ENCODE measurements at regions not wholly inside any gene's neighbourhood (a gene's known extent, or its start where the extent isn't known, plus 50 kb on each side); places are given as distances from the start of the nearest gene placed in this dataset.

DNA sequence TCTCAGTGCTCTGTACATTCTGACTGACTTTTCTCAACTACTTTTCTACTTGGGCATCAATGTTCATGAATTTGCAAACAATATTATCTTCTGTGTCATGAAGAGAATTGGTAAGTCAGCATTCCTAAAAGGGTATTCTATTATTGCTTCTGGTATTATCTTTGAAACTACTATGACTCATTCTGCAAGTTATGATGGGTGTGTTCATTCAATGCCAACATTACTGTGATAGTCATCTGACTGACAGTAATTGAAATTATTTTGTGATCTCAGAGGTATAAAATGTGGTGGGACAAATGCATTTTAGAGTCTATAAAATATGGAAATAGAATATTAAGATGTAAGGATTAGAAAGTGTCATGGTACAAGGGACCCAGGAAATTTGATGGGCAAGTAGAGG lies 736.0 kb upstream of the CELF4 start:
- DNase-seq (no peak), ATAC-seq (no peak)
- Histone ChIP-seq H3K27ac (no peak overlapping the region), H3K4me1 (no peaks in the 10 kb centered on the region), H3K27me3 (ENCODE audit: low read depth) (no peaks in the 10 kb centered on the region), H3K9me3 (no peaks in the 10 kb centered on the region), H3K4me3 (no peak overlapping the region), H3K36me3 (no peaks in the 10 kb centered on the region)
- TF ChIP-seq, protein P1, sequence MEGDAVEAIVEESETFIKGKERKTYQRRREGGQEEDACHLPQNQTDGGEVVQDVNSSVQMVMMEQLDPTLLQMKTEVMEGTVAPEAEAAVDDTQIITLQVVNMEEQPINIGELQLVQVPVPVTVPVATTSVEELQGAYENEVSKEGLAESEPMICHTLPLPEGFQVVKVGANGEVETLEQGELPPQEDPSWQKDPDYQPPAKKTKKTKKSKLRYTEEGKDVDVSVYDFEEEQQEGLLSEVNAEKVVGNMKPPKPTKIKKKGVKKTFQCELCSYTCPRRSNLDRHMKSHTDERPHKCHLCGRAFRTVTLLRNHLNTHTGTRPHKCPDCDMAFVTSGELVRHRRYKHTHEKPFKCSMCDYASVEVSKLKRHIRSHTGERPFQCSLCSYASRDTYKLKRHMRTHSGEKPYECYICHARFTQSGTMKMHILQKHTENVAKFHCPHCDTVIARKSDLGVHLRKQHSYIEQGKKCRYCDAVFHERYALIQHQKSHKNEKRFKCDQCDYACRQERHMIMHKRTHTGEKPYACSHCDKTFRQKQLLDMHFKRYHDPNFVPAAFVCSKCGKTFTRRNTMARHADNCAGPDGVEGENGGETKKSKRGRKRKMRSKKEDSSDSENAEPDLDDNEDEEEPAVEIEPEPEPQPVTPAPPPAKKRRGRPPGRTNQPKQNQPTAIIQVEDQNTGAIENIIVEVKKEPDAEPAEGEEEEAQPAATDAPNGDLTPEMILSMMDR (IDR thresholded peaks at IDR 0.05): no peak
- intact Hi-C loops (cut with DNase I): no loop called here

DNA sequence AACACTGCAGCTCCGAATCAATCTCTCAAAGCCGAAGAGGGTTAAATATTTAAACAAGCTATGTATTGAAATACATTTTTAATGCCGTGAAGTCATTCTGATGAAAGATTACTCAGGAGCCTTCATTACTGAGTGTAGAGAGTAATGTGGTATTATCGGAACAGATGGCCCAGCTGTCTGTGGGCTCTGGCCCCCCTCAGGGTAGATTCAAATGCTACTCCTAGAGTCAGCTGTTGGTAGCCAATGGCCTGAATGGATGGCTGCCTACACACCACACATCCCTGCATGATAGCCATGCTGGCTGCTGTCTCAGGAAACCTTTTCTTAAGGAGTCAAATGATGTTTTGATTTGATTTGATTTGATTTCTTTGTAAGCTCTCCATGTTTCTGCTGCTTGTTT lies 732.3 kb upstream of the CELF4 start:
- Histone ChIP-seq H3K27ac (no peak overlapping the region), H3K9me3 (no peaks in the 10 kb centered on the region), H3K27me3 (ENCODE audit: low read depth) (no peaks in the 10 kb centered on the region), H3K4me3 (no peak overlapping the region), H3K4me1 (no peaks in the 10 kb centered on the region), H3K36me3 (no peaks in the 10 kb centered on the region)
- TF ChIP-seq, protein P1 (IDR thresholded peaks at IDR 0.05): no peak
- DNase-seq: no peak
- intact Hi-C loops (cut with DNase I): no loop called here
- no peak for ATAC-seq

DNA sequence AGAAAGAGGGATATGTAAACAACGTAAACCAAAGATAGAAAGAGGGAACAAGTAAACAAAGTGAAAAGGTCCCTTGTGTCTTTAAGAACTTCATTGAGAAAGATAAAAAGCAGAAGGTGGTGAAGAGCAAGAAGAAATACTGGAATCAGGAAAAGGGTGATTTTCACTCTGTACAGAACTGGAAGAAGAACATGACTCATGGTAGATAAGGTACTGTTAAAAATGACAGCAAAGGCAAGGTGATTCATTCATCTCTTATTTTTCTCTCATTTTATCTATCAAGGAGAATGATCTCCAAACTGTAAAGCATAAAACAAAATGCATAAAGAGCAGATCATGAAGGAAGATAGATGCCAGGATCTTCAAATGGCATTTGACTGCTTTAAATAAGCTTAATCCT lies 724.6 kb upstream of the CELF4 start:
- Histone ChIP-seq H3K36me3 (no peaks in the 10 kb centered on the region), H3K27ac (no peak overlapping the region), H3K9me3 (no peaks in the 10 kb centered on the region), H3K4me1 (no peaks in the 10 kb centered on the region), H3K4me3 (no peak overlapping the region), H3K27me3 (ENCODE audit: low read depth) (no peaks in the 10 kb centered on the region)
- TF ChIP-seq, protein P1 (IDR thresholded peaks at IDR 0.05): no peak
- DNase-seq (no peak), ATAC-seq (no peak)
- intact Hi-C loops (cut with DNase I): no loop called here

DNA sequence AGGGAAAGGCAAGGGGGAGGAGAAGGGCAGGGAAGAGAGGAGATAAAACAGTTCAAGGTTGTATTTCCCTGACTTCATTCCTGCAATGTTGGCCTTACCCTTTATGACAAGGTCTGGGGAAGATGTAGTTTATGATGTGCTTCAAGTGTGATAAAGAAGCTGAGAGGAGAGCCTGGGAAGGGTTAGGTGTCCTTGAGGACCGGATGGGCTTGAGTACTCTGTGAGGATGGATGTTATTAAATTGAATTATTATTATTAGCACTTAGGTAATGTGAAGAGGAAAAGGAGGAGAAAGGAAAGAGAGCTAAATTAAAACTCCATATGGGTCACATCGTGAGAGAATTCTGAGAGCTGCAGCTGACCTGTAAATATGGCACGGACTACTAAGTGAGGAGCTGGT lies 719.4 kb upstream of the CELF4 start:
- intact Hi-C loops (cut with DNase I): no loop called here
- Histone ChIP-seq H3K36me3 (no peaks in the 10 kb centered on the region), H3K9me3 (no peaks in the 10 kb centered on the region), H3K4me3 (no peak overlapping the region), H3K4me1 (no peaks in the 10 kb centered on the region), H3K27me3 (ENCODE audit: low read depth) (no peaks in the 10 kb centered on the region), H3K27ac (no peak overlapping the region)
- no peak for DNase-seq
- TF ChIP-seq, protein P1 (IDR thresholded peaks at IDR 0.05): no peak
- no peak for ATAC-seq

DNA sequence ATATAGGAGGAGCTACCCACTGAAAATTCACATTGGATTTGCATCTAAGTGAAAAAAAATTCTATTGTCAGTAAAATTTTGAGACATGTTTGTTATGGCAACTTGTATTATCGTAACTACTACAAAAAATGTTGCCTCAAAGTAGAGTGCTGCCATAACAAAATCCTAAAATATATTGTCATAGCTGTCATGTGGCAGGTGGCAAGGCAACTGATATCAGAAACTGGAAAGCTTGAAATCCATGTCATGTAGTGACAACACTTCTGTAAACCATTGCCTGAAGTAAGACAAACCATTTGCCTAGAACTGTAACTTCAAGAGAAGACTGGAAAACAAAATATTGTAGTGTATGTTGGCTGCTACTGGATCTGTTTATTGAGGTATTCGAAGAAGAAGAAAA lies 697.5 kb upstream of the CELF4 start:
- no peaks in the 10 kb centered on the region for H3K27me3 ChIP-seq (ENCODE audit: low read depth)
- H3K4me3 ChIP-seq: no peak overlapping the region
- H3K27ac ChIP-seq: no peak overlapping the region
- no peaks in the 10 kb centered on the region for H3K4me1 ChIP-seq
- no peaks in the 10 kb centered on the region for H3K36me3 ChIP-seq
- DNase-seq (no peak), ATAC-seq (no peak)
- no peaks in the 10 kb centered on the region for H3K9me3 ChIP-seq
- TF ChIP-seq, protein P1 (IDR thresholded peaks at IDR 0.05): no peak
- intact Hi-C loops (cut with DNase I): no loop called here

DNA sequence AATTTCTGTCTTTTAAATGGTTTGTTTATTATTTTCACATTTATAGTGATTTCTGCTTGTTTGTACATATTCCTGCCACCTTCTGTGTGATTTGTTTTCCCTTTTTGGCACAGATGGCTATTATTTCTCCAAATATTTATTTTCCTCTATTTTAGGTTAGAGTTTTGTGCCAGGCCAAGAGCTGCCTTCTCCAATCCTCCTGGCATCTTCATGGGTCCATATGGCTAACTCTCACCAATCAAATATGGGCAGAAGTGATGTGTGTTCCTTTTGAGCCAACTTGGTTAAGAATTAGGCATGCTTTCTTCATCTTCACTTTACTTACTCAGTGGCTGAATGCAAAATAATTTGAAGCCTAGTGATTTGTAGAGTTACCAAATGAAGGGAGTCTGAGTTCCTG lies 697.1 kb upstream of the CELF4 start:
- no peak for ATAC-seq
- H3K27ac ChIP-seq: no peak overlapping the region
- intact Hi-C loops (cut with DNase I): no loop called here

More for the DNA sequence above, 697.1 kb upstream of the CELF4 start:
- no peaks in the 10 kb centered on the region for H3K9me3 ChIP-seq
- no peaks in the 10 kb centered on the region for H3K36me3 ChIP-seq
- no peaks in the 10 kb centered on the region for H3K4me1 ChIP-seq
- H3K27me3 ChIP-seq (ENCODE audit: low read depth): no peaks in the 10 kb centered on the region
- DNase-seq: no peak
- TF ChIP-seq, protein P1 (IDR thresholded peaks at IDR 0.05): no peak
- H3K4me3 ChIP-seq: no peak overlapping the region
